GM19468 (cell line): ENCODE measurements at regions not wholly inside any gene's neighbourhood (a gene's known extent, or its start where the extent isn't known, plus 50 kb on each side); places are given as distances from the start of the nearest gene placed in this dataset.

ENCODE experiments used
- ATAC-seq: cut with Tn5 transposase; IDR thresholded peaks from one replicate; pipeline ENCODE4 v1.9.1; 2021; ENCODE audit warnings: mild to moderate bottlenecking, moderate library complexity, moderate number of reproducible peaks; ENCODE audit not compliant: unreplicated experiment; ENCODE audit errors: extremely low read depth

GRCh38 chr18:44423814-44424644 lies 256.7 kb upstream of the SETBP1 start:
- ATAC-seq, result no peak

DNA sequence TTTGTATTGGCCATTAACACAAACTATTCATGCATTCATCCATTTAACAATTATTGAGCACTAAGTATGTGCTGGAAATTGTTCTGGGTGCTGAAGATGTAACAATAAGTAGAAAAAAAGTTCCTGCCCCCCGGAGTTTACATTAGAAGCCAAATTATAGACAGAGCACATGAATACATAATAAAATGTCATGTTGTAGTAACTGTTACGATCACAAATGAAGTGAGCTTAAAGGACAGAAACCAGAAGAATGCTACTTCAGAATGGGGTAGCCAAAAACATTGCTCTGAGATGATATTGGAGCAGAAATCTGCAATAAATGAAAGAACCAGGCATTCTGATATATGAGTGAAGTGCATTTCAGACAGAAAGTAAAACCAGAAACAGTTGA lies 256.0 kb upstream of the SETBP1 start:
- ATAC-seq, result no peak

- ATAC-seq, result no peak
Measured at GRCh38 chr18:44425161-44425560, 255.5 kb upstream of the SETBP1 start.

DNA sequence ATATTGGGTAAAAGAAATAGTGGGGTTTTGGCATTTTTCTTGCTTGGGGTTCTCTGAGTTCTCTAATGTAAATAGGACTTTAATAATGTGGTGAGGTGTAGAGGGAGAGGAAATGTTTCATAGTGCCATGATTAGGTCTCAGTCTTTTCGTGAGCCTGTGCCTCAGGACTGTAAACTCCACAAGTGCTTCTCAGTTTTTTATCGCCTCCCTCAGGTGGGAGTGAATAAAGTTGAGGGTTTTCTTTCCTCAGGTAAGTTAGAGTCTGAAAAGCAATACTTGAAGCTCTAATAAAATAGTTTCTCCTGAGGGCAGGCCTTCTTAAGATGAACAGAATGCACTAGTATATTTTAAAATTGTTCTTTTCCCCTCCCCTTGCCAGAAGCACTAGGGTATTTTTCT lies 243.1 kb upstream of the SETBP1 start:
- no peak for ATAC-seq

DNA sequence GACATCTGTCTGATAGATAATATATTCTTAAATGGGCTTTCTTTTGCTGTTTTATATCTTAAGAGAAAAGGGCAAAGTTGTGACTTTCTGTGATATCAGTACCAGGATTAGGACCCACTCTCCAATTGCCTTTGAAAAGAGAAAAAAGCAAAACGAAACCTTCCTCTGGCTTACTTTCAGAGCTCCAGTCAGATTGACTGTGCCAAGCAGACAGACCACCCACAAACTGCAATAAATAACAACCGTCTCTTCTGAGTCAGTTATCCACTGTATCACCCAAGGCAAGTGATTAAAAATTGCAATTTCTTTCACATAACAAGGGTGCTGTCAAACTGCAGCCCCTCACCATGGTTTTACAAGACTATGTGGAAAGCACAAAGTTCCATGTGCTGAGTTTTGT lies 230.5 kb upstream of the SETBP1 start:
- ATAC-seq, result no peak

GRCh38 chr18:44452346-44452745 lies 228.3 kb upstream of the SETBP1 start:
- no peak for ATAC-seq

DNA sequence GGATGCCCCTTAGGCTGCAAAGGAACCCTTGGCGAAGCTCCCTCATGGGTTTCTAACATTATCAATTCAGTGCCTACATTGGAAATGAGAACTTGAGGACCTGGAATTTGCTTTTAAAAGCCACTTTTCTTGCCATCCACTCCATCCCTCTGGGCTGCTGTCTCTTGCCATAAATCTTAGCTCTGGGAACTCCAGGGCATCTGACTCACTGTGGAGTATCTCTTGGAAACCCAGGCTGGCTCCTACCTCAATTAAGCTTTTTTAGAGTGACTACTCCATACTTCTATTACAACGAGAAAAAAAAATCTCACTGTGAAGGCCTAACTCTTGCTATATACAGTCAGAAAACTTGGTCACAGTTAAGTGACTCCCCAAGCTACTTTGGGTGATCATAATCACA lies 227.2 kb upstream of the SETBP1 start:
- ATAC-seq, result no peak

DNA sequence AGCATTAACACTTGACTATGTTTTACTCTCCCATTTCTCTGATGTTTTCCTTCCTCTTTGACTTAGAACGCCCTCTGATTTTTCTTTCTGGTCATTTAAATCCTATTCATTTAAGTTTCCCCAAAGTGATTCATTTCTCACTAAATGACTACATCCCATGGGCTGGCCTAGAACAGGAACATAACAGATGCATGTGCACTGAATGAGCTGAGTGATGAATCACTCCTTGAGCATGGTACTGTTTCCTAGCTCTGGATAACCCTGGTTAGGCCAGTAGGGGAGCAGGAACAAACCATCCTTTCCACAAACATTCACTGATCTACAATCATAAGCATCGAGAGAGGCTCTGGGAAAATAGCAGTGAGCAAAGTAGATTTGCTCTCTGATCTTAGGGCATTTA lies 221.9 kb upstream of the SETBP1 start:
- ATAC-seq, result no peak

GRCh38 chr18:44464398-44465180 lies 216.1 kb upstream of the SETBP1 start:
- no peak for ATAC-seq

DNA sequence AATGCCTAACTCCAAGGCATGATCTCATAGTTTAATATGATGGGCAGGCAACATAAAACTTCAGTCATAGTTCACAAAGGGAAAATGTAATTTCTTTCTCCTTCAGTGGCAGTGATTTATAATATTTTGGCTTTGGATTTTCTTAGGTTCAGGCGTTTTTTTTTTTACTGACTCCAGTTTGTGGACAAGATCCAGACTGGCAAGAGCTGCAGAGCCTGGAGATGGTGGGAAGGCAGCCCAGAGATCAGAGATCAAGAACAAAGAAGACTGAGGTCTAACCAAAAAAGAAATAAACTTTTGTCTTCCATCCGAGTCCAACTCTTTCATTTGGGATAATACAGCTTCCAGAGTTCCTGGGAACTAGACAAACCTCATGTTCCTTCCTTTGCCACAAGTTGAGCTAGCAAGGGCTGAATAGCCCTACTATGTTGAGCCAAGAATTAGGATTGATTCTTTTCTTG lies 215.3 kb upstream of the SETBP1 start:
- ATAC-seq, result no peak

DNA sequence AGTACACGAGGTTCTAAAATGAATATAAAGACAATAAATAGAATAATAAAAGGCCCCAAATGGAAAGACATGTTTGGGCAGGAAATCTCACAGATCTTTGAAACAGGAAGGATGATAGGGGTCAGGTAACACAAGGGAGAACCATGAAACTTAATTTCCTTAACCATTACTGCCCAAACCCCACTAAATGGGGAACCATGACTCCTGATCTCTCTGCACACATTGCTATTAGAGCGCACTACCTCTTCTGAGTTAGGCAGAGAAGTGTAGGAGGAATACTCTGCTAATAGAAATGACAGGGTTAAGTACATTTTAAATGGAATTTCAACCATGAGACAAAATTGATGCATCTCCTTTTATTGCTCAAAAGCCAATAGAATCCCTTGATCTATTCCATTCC lies 213.7 kb upstream of the SETBP1 start:
- ATAC-seq, result no peak

GRCh38 chr18:44467718-44468117 lies 213.0 kb upstream of the SETBP1 start:
- no peak for ATAC-seq

- ATAC-seq, result no peak
Measured at GRCh38 chr18:44473394-44474066, 207.2 kb upstream of the SETBP1 start.

DNA sequence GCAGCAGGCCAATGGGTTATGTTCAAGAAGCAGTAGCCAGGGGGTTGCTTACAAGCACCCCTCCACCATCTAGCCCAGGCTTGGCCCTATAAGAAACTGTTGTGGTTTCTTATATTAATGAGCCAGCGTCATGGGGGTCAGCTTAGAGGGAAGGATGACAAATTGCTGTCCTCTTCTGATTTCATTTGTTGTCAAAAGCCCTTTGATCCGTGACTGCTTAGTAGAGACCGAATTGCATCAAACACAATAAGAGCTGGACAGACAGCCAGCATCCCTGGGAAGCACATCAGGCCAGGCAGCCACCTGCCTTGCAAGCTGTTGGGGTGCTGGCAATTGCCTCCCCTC lies 206.6 kb upstream of the SETBP1 start:
- ATAC-seq, result no peak

DNA sequence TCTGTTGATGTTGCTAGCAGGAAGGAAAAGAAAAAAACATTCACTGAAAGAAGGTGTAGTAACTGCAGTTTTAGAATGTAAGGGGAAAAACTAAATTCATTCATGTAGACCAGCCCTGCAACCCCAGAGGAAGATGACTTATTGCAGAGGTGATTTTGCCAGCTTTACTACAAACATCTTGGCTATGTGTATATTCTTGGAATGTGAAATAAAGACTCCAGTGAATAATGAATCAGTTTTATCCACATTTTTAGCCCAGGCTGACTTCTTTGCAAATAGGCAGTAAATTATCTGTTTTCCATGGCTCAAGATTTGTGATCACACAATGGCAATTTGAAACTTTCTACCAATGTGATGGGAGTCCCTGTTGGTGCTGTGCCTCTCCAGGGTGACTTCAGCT lies 206.1 kb upstream of the SETBP1 start:
- no peak for ATAC-seq

DNA sequence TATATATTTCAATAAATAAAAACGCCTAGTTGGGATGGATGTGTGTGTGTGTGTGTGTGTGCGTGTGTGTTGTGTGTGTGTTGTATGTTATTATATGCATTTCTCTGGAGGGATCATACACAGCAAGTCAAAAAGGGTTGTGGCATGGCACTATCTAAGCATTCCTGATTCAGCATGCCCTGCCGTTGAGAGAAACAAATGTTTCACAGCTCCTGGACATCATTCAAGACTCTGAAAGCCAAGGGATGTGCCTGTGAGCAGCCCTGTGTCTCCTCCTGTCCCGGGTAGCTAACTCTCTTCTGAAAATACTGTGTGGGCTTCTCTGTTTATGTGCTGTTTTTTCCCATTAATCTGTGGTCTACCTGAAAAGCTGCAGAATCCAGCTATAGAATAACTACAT lies 197.9 kb upstream of the SETBP1 start:
- ATAC-seq, result no peak

GRCh38 chr18:44495151-44495550 lies 185.5 kb upstream of the SETBP1 start:
- ATAC-seq, result no peak

GRCh38 chr18:44497311-44497710 lies 183.4 kb upstream of the SETBP1 start:
- no peak for ATAC-seq

GRCh38 chr18:44497757-44498490 lies 182.8 kb upstream of the SETBP1 start:
- no peak for ATAC-seq

GRCh38 chr18:44500808-44501610 lies 179.7 kb upstream of the SETBP1 start:
- no peak for ATAC-seq
